Fibroblast of the aortic adventitia (primary cell): ENCODE measurements at regions not wholly inside any gene's neighbourhood (a gene's known extent, or its start where the extent isn't known, plus 50 kb on each side); places are given as distances from the start of the nearest gene placed in this dataset.

Experiments
- DNase-seq: peaks from one replicate; pipeline ENCODE4 v3.0.0-alpha.2; 2010; ENCODE audit warnings: low read depth
- H3K4me3 ChIP-seq: 2 replicates; pipeline ENCODE4 v1.5.1; 2011; ENCODE audit warnings: low read depth, mild to moderate bottlenecking, control low read depth, low read length, moderate library complexity
- TF ChIP-seq, protein P1 (sequence below): IDR thresholded peaks from 2 replicates; pipeline ENCODE4 v1.5.1; 2011; ENCODE audit warnings: mild to moderate bottlenecking, low read length, control low read depth, inconsistent platforms; ENCODE audit not compliant: insufficient read depth

DNA sequence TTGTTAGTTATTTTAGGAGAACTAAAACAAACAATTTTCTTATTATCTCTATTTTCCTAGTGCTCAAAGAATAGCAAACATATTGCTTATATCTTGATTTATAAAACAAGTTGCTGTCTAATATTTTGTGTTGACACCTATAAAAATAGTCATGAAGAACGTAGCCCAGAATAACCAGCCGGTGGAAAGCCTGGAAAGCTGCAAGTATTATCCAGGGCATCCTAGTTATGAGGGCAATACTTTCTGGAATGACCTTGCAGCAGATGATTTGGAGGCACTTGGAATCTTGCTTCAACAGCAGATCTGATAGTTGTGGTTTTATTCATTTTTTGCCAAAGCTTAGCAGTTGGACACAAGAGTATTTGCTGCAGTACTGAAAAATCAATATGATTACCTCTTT lies 948.7 kb downstream of the LRFN5 start:
- no peak overlapping the region for H3K4me3 ChIP-seq
- DNase-seq, result no peak
- TF ChIP-seq, protein P1, sequence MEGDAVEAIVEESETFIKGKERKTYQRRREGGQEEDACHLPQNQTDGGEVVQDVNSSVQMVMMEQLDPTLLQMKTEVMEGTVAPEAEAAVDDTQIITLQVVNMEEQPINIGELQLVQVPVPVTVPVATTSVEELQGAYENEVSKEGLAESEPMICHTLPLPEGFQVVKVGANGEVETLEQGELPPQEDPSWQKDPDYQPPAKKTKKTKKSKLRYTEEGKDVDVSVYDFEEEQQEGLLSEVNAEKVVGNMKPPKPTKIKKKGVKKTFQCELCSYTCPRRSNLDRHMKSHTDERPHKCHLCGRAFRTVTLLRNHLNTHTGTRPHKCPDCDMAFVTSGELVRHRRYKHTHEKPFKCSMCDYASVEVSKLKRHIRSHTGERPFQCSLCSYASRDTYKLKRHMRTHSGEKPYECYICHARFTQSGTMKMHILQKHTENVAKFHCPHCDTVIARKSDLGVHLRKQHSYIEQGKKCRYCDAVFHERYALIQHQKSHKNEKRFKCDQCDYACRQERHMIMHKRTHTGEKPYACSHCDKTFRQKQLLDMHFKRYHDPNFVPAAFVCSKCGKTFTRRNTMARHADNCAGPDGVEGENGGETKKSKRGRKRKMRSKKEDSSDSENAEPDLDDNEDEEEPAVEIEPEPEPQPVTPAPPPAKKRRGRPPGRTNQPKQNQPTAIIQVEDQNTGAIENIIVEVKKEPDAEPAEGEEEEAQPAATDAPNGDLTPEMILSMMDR, result no peak

DNA sequence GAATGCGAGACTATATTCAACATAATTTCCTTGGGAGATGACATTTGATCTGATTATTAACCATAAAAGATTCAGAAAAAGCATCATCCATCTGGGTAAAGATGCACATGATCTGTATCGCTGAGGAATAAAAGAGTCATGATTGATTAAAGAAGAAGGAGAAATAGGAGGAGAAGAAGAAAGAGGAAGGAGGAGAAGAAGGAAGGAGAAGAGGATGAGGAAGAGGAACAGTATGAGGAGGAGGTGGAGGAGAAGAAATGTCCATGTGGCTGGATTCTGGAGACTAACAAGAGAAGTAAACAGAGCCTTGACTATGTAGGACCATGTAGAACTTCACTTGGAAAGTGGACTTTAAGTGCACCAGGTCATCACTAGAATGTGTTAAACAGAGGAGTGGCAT lies 947.4 kb downstream of the LRFN5 start:
- DNase-seq, result no peak
- H3K4me3 ChIP-seq, result no peak overlapping the region
- TF ChIP-seq, protein P1, result no peak

DNA sequence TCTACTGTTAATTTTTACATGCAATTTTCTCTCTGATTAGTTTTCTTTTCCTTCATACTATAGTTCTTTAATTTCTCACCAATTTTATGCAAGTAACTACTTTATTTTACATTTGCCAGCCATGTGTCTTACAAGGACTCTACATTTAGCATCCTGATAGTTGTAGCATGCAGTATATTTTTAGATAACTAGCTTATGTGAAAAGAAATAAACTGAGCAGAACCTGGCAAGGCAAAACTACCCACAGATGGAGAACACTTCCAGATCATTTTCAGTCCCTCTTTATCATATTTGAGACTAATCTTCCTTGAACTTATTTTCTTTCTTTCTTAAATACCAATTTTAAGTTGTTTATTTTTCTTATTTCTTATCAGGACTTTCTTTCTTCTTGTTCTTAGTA lies 943.6 kb downstream of the LRFN5 start:
- no peak for DNase-seq
- H3K4me3 ChIP-seq, result no peak overlapping the region
- TF ChIP-seq, protein P1, result no peak

DNA sequence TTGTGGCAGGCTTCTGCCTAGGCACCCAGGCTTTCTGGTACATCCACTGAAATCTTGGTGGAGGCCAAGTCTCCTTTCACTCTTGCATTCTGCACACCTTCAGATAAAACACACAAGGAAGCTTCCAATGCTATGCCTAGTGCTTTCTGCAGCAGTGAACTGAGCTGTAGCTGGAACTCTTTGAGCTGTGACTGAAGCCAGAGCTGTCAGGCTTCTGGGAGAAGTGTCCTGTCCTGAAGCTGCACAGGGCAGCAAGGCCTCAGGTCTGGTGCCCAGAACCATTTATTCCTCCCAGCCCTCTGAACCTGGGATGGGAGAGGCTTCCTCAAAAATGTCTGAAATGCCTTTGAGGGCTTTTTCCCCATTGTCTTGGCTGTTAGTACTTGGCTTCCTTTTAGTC lies 941.7 kb downstream of the LRFN5 start:
- no peak overlapping the region for H3K4me3 ChIP-seq
- TF ChIP-seq, protein P1, result no peak
- no peak for DNase-seq

GRCh38 chr14:42545636-42546035 lies 939.0 kb downstream of the LRFN5 start:
- TF ChIP-seq, protein P1, result no peak
- DNase-seq, result no peak
- no peak overlapping the region for H3K4me3 ChIP-seq

DNA sequence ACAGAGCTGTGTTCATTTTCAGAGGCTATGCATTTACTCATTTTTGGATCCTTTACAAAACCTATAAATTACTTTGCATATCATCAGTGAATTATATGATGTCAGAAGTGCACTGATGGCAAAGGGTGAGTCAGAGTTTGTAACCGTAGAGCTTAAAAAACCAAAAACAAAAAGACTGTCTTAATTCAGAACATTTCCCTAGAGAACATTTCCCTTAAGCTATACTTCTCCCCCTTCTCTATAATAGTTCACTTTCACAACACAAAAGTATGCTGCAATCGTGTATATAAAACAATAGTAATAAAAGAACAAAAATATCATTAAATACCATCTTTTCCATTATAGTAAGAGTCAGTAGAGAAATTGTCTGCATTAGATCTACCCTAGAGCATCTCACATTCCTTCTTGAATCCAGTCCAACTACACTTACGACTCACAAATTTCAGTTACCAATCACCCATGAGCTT lies 934.9 kb downstream of the LRFN5 start:
- DNase-seq, result peak; percentile 46
- TF ChIP-seq, protein P1, result no peak
- no peak overlapping the region for H3K4me3 ChIP-seq

DNA sequence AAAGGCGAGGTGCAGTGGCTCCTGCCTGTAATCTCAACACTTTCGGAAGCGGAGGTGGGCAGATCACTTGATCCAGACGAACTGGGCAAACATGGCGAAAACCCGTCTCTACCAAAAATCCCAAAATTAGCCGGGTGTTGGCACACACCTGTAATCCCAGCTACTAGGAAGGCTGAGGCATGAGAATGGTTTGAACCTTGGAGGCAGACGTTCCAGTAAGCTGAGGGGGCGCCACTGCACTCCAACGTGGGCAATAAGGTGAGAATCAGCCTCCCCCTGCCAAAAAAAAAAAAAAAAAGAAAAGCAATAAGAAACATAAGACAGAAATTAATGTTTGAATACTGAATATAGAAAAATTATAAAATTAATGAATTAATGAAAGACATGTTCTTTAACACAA lies 928.7 kb downstream of the LRFN5 start:
- DNase-seq, result no peak

More for the DNA sequence above, 928.7 kb downstream of the LRFN5 start:
- TF ChIP-seq, protein P1, result no peak
- no peak overlapping the region for H3K4me3 ChIP-seq
